Activated CD4-positive, alpha-beta T cell treated with anti-CD3 and anti-CD28 coated beads, Interleukin-2, amount 50 U/mL, for 24 hours (primary cell): ENCODE measurements at regions not wholly inside any gene's neighbourhood (a gene's known extent, or its start where the extent isn't known, plus 50 kb on each side); places are given as distances from the start of the nearest gene placed in this dataset.
"Not testable (repeated sequence)": the region's sequence is repeated elsewhere in the genome, so short reads cannot be mapped to it uniquely, and the experiment has no call there.

Experiments
- DNase-seq, 2 donors: peaks; one replicate each; pipeline ENCODE4 v3.0.0-alpha.2; 2020; ENCODE audit warnings: low read depth in 1 of 2, low spot score in 1 of 2

DNA sequence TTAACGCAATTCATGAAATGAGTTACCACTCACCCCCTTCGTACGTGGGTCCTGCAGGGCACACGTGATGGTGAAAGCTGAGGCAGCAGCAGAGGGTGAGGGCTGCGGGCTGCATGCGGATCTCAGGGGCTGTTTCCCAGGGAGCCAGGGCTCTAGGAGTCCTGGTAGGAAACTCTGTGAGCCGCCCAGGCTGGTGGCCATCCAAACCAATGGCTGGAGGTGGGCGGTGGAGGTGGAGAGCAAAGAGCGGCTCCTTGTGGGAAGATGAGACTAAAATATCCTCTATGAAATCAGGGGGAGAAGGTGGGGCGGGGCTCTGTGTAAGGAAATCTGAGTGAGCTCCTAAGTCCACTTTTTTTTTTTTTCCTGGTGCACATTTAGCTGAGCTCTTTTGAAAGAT is 120.1 kb upstream of the SLC1A4 start:
- no peak for DNase-seq

- peak; percentile 70 to 76 for DNase-seq
Observed at GRCh38 chr2:64873472-64873924, 115.7 kb upstream of the SLC1A4 start.

- DNase-seq = no peak
Observed at GRCh38 chr2:64874593-64874992, 114.6 kb upstream of the SLC1A4 start.

GRCh38 chr2:64875368-64875767 is 113.8 kb upstream of the SLC1A4 start:
- DNase-seq = no peak

DNA sequence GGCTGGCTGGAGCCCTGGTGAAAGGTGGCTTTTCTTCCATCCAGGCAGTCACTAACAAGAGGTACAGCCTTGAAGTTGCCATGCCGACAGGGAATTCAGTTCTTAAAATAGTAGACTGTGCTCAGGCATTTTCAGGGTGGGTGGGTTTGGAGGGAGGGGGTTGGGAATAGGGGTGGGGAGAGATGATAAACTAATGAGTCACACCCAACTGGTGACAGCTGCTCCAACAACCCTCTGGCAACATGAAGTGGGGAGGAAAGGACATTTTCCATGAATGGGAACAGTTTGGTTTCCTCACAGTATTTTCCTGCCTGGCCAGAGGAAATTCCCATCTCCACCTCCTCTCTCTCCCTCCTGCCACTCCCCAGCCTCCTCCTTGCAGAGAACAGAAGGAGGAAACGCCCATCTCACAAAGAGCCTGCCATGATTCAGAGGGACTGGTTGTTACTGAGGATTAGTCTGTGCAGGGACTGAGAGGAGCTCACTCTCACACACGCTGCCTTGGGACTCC is 113.0 kb upstream of the SLC1A4 start:
- no peak for DNase-seq

GRCh38 chr2:64879745-64880144 is 109.5 kb upstream of the SLC1A4 start:
- DNase-seq = no peak

DNA sequence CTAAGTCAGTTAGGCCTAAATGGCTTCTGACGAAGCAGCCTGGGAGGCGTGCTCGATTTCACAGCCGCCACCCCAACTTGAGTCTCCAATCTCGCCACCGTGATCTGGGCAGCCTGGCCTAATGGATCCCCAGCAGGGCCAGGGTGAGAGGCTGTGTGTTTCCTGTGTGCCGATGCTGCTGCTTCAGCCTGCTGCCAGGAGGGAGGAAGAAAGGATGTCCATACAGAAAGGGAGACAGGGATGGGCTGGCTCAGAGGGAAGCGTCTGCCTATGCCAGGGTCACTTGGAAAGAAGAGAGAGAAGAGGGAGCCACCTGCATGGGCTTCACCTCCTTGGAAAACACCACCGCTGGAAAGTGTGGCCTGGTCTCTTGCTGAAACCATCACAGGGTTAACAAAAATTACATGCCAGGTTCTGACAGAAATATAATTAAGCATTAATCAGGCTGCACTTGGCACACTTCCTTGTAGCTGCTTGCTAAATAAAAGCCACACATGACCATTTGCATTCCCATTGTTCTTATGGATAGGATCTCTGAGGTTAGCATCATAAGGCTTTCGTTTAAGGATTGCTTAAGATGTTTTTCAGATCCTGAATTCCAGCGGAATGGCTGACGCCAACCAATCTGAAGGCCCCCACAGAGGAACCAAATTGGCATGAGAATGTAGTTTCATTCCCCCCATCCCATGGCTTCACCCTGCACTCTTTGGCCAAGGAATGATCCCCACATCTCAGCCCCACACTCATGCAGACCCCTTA is 108.8 kb upstream of the SLC1A4 start:
- no peak for DNase-seq

- no peak for DNase-seq
Observed at GRCh38 chr2:64881037-64881492, 108.1 kb upstream of the SLC1A4 start.

- no peak for DNase-seq
Observed at GRCh38 chr2:64887565-64887964, 101.6 kb upstream of the SLC1A4 start.

DNA sequence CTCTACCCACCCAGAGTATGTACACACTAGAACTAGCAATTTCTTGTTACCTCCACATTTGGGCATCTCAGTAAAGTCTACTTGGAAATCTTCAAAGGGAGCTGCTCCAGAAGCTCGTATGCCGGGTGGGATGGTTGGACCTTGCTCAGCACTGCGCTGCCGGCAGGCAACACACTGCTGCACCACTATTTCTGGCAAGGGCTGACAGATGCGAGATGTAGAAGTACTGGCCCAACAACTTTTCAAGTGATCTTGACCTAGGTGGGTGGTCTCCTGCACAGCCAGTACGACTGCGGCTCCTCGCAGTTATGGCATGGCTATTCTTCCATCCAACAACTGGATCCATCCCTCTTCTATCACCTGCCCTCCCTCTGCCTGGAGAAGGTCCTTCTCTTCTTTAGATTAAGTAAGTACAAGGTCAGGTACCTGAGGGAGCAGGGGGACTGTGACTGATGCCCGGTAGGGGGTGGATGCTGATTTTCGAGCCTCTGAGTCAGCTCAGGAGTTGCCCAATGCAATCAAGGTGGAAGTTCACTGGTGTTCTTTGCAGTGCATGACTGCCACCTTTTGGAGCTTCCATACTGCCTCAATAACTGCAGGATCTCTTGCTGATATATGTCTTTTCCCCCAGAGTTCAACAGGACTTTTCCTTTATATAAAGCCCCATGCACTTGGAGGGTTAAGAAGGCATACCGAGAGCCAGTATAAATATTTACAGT is 100.4 kb upstream of the SLC1A4 start:
- no peak for DNase-seq

- DNase-seq = no peak
Observed at GRCh38 chr2:64889803-64890202, 99.4 kb upstream of the SLC1A4 start.

DNA sequence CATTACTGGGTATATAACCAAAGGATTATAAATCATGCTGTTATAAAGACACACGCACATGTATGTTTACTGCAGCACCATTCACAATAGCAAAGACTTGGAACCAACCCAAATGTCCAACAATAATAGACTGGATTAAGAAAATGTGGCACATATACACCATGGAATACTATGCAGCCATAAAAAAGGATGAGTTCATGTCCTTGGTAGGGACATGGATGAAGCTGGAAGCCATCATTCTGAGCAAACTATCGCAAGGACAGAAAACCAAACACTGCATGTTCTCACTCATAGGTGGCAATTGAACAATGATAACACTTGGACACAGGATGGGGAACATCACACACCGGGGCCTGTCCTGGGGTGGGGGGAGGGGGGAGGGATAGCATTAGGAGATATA is 92.6 kb upstream of the SLC1A4 start:
- DNase-seq = not testable (repeated sequence)

DNA sequence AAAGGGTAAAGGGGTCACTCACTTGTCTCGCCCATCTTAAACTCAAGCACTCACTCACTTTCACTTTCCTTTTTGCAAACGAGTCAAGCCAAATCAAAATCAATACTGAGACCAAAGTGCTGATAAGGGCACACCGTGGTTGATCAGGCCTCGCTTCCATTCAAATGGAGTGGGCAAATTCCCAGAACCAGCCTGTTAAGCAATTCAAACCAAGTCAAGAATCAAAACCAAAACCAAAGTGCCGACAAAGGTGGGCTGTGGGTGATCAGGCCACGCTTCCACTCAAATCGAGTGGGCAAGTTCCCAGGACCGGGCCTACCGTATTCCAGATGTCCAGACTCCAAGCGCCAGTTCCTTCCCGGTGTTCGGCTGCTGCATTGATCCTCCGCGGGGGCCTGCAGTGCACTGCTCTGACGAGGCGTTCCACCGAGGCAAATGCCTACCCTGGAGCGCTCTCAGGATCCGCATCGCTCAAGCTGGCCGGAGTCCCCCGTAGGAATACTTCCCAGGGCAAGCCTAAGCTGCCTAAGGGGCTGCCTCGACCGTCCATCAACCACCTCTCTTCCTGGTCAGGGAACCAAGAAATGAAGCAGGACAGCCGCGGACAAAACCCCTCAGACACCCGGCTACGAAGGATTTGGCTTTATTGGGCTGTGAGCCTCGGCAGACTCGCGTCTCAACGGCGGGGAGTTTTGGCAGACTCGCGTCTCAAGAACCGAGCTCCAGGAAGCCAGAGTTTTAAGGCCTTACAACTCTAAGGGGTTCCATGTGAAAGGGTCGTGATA is 89.9 kb upstream of the SLC1A4 start:
- no peak for DNase-seq

- DNase-seq = not testable (repeated sequence)
Observed at GRCh38 chr2:64899876-64900275, 89.3 kb upstream of the SLC1A4 start.

DNA sequence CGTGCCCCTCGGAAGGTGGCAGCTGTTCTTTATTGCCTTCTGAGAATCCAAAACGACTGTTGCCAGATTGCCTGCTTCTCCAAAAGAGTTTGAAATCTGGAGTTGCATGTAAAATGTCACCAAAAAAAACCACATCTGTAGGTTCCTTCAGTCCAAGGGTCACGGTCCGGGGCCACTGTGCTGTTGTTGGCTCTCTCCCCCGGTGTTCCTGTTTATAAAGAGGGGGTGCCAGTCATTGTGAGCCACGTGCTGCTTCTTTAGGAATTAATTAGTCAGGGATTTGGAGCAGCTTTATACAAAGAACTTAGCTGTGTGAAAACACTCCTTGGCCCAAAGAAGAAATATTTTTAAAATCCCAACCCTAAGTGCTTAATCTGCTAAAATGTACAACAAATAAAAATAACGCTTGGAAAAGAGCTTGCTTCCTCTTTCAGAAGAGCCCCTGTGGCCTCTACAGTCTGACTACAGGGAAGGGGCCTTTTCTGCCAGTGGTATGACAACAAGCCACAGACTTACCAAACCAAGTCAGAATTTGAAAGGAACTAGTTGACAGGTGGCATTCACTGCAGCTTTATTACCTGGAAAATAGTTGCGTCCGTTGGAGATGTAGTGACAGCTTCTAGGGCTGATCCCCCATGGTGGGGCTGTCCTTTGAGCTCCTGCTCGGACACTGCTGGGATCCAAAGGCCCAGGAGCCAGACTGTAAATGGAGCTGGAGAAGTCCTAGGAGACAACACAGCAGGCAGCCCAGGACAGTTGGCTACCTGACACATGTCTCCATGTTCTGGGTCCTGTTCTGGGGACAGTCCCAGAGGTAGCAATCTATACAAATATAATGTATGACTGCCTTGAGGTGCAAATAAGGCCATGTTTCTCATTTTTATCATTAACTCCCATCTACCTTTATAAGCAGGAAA is 84.5 kb upstream of the SLC1A4 start:
- no peak for DNase-seq

GRCh38 chr2:64905338-64906024 is 83.7 kb upstream of the SLC1A4 start:
- no peak for DNase-seq

DNA sequence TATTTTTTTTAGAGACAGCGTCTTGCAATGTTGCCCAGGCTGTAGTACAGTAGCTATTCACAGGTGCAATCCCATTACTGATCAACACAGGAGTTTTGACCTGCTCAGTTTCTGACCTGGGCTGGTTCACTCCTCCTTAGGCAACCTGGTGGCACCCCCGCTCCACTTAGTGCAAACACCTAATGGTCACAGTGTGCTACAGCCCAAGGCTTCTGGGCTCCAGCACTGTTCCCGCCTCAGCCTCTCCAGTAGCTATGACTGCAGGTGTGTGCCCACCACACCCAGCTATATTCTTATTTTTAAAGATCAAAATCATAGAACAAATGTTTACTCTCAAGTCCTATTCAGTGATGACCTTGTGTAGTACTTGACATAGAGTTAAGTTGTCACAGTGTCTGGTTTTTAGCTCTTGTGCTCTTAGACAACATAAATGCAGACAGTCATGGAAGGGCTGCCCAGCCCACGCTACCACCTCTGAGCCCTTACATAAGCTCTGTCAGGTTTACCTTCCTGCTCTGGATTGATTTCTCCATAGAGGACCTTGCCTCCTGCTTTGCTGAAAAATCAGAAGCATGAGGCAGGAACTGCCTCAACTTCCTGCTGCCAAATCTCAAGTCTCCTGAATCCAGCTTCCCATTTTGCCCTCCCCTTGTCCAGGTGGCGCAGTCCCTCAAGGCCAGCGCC is 82.2 kb upstream of the SLC1A4 start:
- DNase-seq = no peak

DNA sequence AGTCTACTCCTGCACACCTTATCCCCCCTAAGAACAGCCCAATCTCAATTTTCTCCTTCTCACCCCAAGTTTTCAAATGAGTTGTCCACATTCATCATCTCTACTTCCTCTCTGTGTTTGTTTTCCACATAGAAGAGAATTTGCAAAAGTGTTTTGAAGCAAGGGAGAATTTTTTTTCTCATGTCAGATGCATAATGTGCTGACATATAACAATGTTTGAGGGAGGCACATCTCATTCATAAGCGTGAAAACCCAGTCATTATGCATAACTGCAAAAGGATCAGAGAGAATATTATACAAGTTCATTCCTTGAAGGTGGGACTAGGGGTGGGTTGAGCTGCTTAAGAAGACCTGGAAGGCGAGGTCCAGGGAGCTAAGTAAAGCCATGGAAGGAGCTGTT is 80.8 kb upstream of the SLC1A4 start:
- no peak for DNase-seq

- DNase-seq = no peak
Observed at GRCh38 chr2:64910523-64910922, 78.7 kb upstream of the SLC1A4 start.
